ENCODE measurements at regions not wholly inside any gene's neighbourhood (a gene's known extent, or its start where the extent isn't known, plus 50 kb on each side); places are given as distances from the start of the nearest gene placed in this dataset.

DNA sequence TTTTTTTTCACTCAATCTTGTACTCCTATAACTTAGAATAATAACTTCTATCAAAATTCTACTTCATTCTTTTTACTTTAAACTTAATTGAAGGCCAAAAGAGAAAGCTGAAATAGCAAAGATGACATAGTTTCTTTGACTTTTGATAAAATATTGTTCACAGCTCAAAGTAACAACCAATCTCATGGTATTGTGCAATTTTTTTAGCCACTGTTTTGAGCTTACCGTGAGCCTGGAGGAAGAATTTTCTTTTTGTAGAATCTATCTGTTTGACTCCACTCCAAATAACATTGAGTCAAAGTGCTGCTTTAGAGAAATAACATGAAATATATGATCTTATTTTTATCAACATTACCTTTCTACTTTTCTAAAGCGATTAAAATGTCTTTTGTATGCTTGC lies 903.9 kb upstream of the FOXG1 start:
- TF ChIP-seq, protein P1, sequence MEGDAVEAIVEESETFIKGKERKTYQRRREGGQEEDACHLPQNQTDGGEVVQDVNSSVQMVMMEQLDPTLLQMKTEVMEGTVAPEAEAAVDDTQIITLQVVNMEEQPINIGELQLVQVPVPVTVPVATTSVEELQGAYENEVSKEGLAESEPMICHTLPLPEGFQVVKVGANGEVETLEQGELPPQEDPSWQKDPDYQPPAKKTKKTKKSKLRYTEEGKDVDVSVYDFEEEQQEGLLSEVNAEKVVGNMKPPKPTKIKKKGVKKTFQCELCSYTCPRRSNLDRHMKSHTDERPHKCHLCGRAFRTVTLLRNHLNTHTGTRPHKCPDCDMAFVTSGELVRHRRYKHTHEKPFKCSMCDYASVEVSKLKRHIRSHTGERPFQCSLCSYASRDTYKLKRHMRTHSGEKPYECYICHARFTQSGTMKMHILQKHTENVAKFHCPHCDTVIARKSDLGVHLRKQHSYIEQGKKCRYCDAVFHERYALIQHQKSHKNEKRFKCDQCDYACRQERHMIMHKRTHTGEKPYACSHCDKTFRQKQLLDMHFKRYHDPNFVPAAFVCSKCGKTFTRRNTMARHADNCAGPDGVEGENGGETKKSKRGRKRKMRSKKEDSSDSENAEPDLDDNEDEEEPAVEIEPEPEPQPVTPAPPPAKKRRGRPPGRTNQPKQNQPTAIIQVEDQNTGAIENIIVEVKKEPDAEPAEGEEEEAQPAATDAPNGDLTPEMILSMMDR (IDR thresholded peaks at IDR 0.05; ENCODE audit: insufficient read depth, low read depth, low read length), result no peak
- TF ChIP-seq EZH2 (IDR thresholded peaks at IDR 0.05; ENCODE audit: insufficient read depth, low read length), result no peak
